ENCODE measurements at regions not wholly inside any gene's neighbourhood (a gene's known extent, or its start where the extent isn't known, plus 50 kb on each side); places are given as distances from the start of the nearest gene placed in this dataset.

- Histone ChIP-seq H3K9me3 (no peaks in the 10 kb centered on the region), H3K27ac (no peak overlapping the region), H3K4me1 (peaks cover 0 to 17% (median 0%) of the 10 kb centered on the region in 3 donors), H3K4me3 (no peak overlapping the region), H3K36me3 (no peaks in the 10 kb centered on the region), H3K27me3 (peaks cover 0 to 17% (median 0%) of the 10 kb centered on the region in 4 donors)
- WGBS, 2 donors: 73 to 77% methylated on average over 10 of the region's 10 CpGs
- DNase-seq: no peak
- TF ChIP-seq CTCF (IDR thresholded peaks at IDR 0.05) (no peak), POLR2A (IDR thresholded peaks at IDR 0.05) (no peak)
- intact Hi-C loops (cut with DNase I): no loop called here
These were observed 132.9 kb downstream of the BAMBI start for GRCh38 chr10:28810057-28810870.

GRCh38 chr10:28811639-28812349 is 134.5 kb downstream of the BAMBI start:
- Histone ChIP-seq H3K4me1 (peaks cover 0 to 12% (median 0%) of the 10 kb centered on the region in 3 donors), H3K36me3 (no peaks in the 10 kb centered on the region), H3K27me3 (peaks cover 0 to 12% (median 0%) of the 10 kb centered on the region in 4 donors), H3K9me3 (no peaks in the 10 kb centered on the region), H3K27ac (no peak overlapping the region), H3K4me3 (no peak overlapping the region)
- 62 to 80% methylated on average over 8 to 9 of the region's 9 CpGs for WGBS, 2 donors
- TF ChIP-seq POLR2A (IDR thresholded peaks at IDR 0.05) (no peak), CTCF (IDR thresholded peaks at IDR 0.05) (no peak)
- no peak for DNase-seq
- intact Hi-C loops (cut with DNase I): no loop called here

- intact Hi-C loops (cut with DNase I): no loop called here
- Histone ChIP-seq H3K4me3 (no peak overlapping the region), H3K27ac (no peak overlapping the region), H3K4me1 (peaks cover 0 to 7% (median 0%) of the 10 kb centered on the region in 3 donors), H3K9me3 (no peaks in the 10 kb centered on the region), H3K27me3 (peaks cover 0 to 8% (median 0%) of the 10 kb centered on the region in 4 donors), H3K36me3 (no peaks in the 10 kb centered on the region)
- WGBS, 2 donors: 62 to 64% methylated on average over 10 to 11 of the region's 11 CpGs
- no peak for TF ChIP-seq CTCF (IDR thresholded peaks at IDR 0.05)
- TF ChIP-seq POLR2A (IDR thresholded peaks at IDR 0.05): no peak
- no peak for DNase-seq
These were observed 135.4 kb downstream of the BAMBI start for GRCh38 chr10:28812384-28813372.

GRCh38 chr10:28815681-28816080 is 138.4 kb downstream of the BAMBI start:
- intact Hi-C loops (cut with DNase I): no loop called here
- no CpG with 5 or more reads among the region's 37 CpGs for whole genome bisulfite sequencing, 2 donors
- H3K36me3 ChIP-seq: no peaks in the 10 kb centered on the region
- H3K4me3 ChIP-seq: no peak overlapping the region
- H3K27ac ChIP-seq: no peak overlapping the region
- H3K4me1 ChIP-seq: no peaks in the 10 kb centered on the region
- H3K9me3 ChIP-seq: no peaks in the 10 kb centered on the region
- DNase-seq: no peak
- TF ChIP-seq CTCF (IDR thresholded peaks at IDR 0.05) (no peak), POLR2A (IDR thresholded peaks at IDR 0.05) (no peak)
- H3K27me3 ChIP-seq: peaks cover 0 to 4% (median 0%) of the 10 kb centered on the region in 4 donors

Measured in esophagus squamous epithelium (tissue), 5 donors.